ENCODE measurements at regions not wholly inside any gene's neighbourhood (a gene's known extent, or its start where the extent isn't known, plus 50 kb on each side); places are given as distances from the start of the nearest gene placed in this dataset.

- CTCF ChIA-PET = no interaction called here
Measured at GRCh38 chr9:129235041-129235930, 57.2 kb upstream of the IER5L start.

GRCh38 chr9:129234491-129234890 lies 56.4 kb upstream of the IER5L start:
- TF ChIP-seq EZH2 (IDR thresholded peaks at IDR 0.05; ENCODE audit: low read length, unreplicated experiment) = no peak
- TF ChIP-seq, protein P1, sequence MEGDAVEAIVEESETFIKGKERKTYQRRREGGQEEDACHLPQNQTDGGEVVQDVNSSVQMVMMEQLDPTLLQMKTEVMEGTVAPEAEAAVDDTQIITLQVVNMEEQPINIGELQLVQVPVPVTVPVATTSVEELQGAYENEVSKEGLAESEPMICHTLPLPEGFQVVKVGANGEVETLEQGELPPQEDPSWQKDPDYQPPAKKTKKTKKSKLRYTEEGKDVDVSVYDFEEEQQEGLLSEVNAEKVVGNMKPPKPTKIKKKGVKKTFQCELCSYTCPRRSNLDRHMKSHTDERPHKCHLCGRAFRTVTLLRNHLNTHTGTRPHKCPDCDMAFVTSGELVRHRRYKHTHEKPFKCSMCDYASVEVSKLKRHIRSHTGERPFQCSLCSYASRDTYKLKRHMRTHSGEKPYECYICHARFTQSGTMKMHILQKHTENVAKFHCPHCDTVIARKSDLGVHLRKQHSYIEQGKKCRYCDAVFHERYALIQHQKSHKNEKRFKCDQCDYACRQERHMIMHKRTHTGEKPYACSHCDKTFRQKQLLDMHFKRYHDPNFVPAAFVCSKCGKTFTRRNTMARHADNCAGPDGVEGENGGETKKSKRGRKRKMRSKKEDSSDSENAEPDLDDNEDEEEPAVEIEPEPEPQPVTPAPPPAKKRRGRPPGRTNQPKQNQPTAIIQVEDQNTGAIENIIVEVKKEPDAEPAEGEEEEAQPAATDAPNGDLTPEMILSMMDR (conservative IDR thresholded peaks at IDR 0.05; ENCODE audit: low read depth, low read length) = no peak
- TF ChIP-seq EZH2phosphoT487 (IDR thresholded peaks at IDR 0.05; ENCODE audit: borderline replicate concordance, low read length) = no peak
- no peak overlapping the region for H2AFZ ChIP-seq (ENCODE audit: low read length)
- H3F3A ChIP-seq (ENCODE audit: low read length, unreplicated experiment) = no peaks in the 10 kb centered on the region
- no peaks in the 10 kb centered on the region for H3K79me2 ChIP-seq (ENCODE audit: low read length)
- POLR2A ChIA-PET (ENCODE audit: unreplicated experiment) = no interaction called here
- no peaks in the 10 kb centered on the region for H3K36me3 ChIP-seq (ENCODE audit: low read depth, low read length)
- H3K4me1 ChIP-seq (ENCODE audit: insufficient read depth, low read length) = peaks cover 9% of the 10 kb centered on the region; the same call in 1 of the 2 replicates
- intact Hi-C loops (cut with micrococcal nuclease) = no loop called here
- no peak overlapping the region for H3K4me2 ChIP-seq (ENCODE audit: low read length)
- H3K27me3 ChIP-seq (ENCODE audit: low read length) = no peaks in the 10 kb centered on the region
- BruUV-seq (replicated peaks) = no TSS peak
- no peak overlapping the region for H3K4me3 ChIP-seq (ENCODE audit: low read length)
- DNase-seq (no peak), ATAC-seq (no peak)
- no peaks in the 10 kb centered on the region for H4K20me1 ChIP-seq (ENCODE audit: low read length)
- no peak overlapping the region for H3K27ac ChIP-seq (ENCODE audit: low read length)
- no peaks in the 10 kb centered on the region for H3K9me3 ChIP-seq (ENCODE audit: low read length)
- no peaks in the 10 kb centered on the region for H3K9me2 ChIP-seq (replicated peaks; ENCODE audit: low read length)
- CTCF ChIA-PET = no interaction called here
- H3K9ac ChIP-seq (ENCODE audit: low read length) = no peak overlapping the region

More at GRCh38 chr9:129235041-129235930, 57.2 kb upstream of the IER5L start:
- TF ChIP-seq, protein P1 (conservative IDR thresholded peaks at IDR 0.05; ENCODE audit: low read depth, low read length) = no peak
- TF ChIP-seq EZH2 (IDR thresholded peaks at IDR 0.05; ENCODE audit: low read length, unreplicated experiment) (no peak), EZH2phosphoT487 (IDR thresholded peaks at IDR 0.05; ENCODE audit: borderline replicate concordance, low read length) (no peak)
- H3K4me2 ChIP-seq (ENCODE audit: low read length) = no peak overlapping the region
- no peak overlapping the region for H2AFZ ChIP-seq (ENCODE audit: low read length)
- peaks cover 9% of the 10 kb centered on the region; the same call in 1 of the 2 replicates for H3K4me1 ChIP-seq (ENCODE audit: insufficient read depth, low read length)
- no peaks in the 10 kb centered on the region for H3K36me3 ChIP-seq (ENCODE audit: low read depth, low read length)
- DNase-seq (no peak), ATAC-seq (no peak)
- H3K79me2 ChIP-seq (ENCODE audit: low read length) = no peaks in the 10 kb centered on the region
- no peaks in the 10 kb centered on the region for H3K9me3 ChIP-seq (ENCODE audit: low read length)
- no peak overlapping the region for H3K9ac ChIP-seq (ENCODE audit: low read length)
- no peak overlapping the region for H3K27ac ChIP-seq (ENCODE audit: low read length)
- no peaks in the 10 kb centered on the region for H4K20me1 ChIP-seq (ENCODE audit: low read length)
- no peaks in the 10 kb centered on the region for H3K27me3 ChIP-seq (ENCODE audit: low read length)
- no TSS peak for BruUV-seq (replicated peaks)
- no peak overlapping the region for H3K4me3 ChIP-seq (ENCODE audit: low read length)
- POLR2A ChIA-PET (ENCODE audit: unreplicated experiment) = no interaction called here
- intact Hi-C loops (cut with micrococcal nuclease) = no loop called here
- H3K9me2 ChIP-seq (replicated peaks; ENCODE audit: low read length) = no peaks in the 10 kb centered on the region
- H3F3A ChIP-seq (ENCODE audit: low read length, unreplicated experiment) = no peaks in the 10 kb centered on the region

All from PC-3 (cell line).